Nephron (organoid): ENCODE measurements at regions not wholly inside any gene's neighbourhood (a gene's known extent, or its start where the extent isn't known, plus 50 kb on each side); places are given as distances from the start of the nearest gene placed in this dataset.

Experiments
- H3K27ac Mint-ChIP-seq, 3 experiments: 2 replicates each; pipeline ENCODE4 v1.8.0; 2020; ENCODE audit warnings: mixed read lengths in 3 of 3, mild to moderate bottlenecking in 2 of 3, moderate library complexity in 1 of 3
- H3K27me3 Mint-ChIP-seq: 2 replicates; pipeline ENCODE4 v1.8.0; 2021; ENCODE audit warnings: low read depth, mild to moderate bottlenecking, moderate library complexity, mixed read lengths
- H3K36me3 Mint-ChIP-seq: 2 replicates; pipeline ENCODE4 v1.8.0; 2020; ENCODE audit warnings: low read depth, mixed read lengths
- H3K4me1 Mint-ChIP-seq: 2 replicates; pipeline ENCODE4 v1.8.0; 2020; ENCODE audit warnings: mixed read lengths
- H3K4me3 Mint-ChIP-seq, 3 experiments: 2 replicates each; pipeline ENCODE4 v1.8.0; 2020; ENCODE audit warnings: mild to moderate bottlenecking in 3 of 3, mixed read lengths in 3 of 3, moderate library complexity in 2 of 3
- H3K9me3 Mint-ChIP-seq: 2 replicates; pipeline ENCODE4 v1.8.0; 2020; ENCODE audit warnings: mixed read lengths
- TF ChIP-seq, protein P1 (sequence below), 3 experiments: fragments of 200-600 bp; sonication (generic); IDR thresholded peaks; one replicate each; pipeline ENCODE4 v1.5.0; 2021; ENCODE audit warnings: antibody characterized with exemption in 3 of 3; ENCODE audit not compliant: unreplicated experiment in 3 of 3

DNA sequence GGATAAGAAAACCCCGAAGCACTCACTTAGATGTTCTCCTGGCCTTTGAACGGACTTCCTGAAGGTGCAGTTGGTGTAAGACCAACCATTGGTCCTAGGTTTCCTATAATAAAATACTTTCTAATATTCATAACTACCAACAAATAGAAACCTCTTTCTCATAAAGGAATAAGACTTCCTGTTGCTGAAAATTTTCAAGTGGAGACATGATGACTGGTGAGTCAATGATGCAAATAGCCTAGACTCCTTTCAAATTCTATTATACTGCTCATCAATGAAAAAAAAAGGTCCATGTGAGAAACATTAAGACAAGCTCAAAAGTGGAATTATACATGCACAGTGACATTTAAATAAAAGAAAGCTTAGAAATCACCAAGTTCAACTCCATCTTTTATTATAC is 862.8 kb downstream of the FAM181B start:
- no peaks in the 10 kb centered on the region for H3K9me3 Mint-ChIP-seq
- H3K4me1 Mint-ChIP-seq = peaks cover 5% of the 10 kb centered on the region

GRCh38 chr11:81870066-81870412 is 863.6 kb downstream of the FAM181B start:
- no peak overlapping the region for H3K27ac Mint-ChIP-seq
- no peak overlapping the region for H3K4me3 Mint-ChIP-seq
- no peaks in the 10 kb centered on the region for H3K36me3 Mint-ChIP-seq
- no peaks in the 10 kb centered on the region for H3K9me3 Mint-ChIP-seq
- TF ChIP-seq, protein P1, sequence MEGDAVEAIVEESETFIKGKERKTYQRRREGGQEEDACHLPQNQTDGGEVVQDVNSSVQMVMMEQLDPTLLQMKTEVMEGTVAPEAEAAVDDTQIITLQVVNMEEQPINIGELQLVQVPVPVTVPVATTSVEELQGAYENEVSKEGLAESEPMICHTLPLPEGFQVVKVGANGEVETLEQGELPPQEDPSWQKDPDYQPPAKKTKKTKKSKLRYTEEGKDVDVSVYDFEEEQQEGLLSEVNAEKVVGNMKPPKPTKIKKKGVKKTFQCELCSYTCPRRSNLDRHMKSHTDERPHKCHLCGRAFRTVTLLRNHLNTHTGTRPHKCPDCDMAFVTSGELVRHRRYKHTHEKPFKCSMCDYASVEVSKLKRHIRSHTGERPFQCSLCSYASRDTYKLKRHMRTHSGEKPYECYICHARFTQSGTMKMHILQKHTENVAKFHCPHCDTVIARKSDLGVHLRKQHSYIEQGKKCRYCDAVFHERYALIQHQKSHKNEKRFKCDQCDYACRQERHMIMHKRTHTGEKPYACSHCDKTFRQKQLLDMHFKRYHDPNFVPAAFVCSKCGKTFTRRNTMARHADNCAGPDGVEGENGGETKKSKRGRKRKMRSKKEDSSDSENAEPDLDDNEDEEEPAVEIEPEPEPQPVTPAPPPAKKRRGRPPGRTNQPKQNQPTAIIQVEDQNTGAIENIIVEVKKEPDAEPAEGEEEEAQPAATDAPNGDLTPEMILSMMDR (IDR thresholded peaks at IDR 0.05; ENCODE audit: unreplicated experiment in 3 of 3) = no peak
- no peaks in the 10 kb centered on the region for H3K27me3 Mint-ChIP-seq
- peaks cover under 1% of the 10 kb centered on the region for H3K4me1 Mint-ChIP-seq

More for the DNA sequence above, 862.8 kb downstream of the FAM181B start:
- Mint-ChIP-seq H3K36me3 (no peaks in the 10 kb centered on the region), H3K27me3 (no peaks in the 10 kb centered on the region), H3K27ac (no peak overlapping the region), H3K4me3 (no peak overlapping the region)
- TF ChIP-seq, protein P1 (IDR thresholded peaks at IDR 0.05; ENCODE audit: unreplicated experiment in 3 of 3) = no peak

- Mint-ChIP-seq H3K36me3 (no peaks in the 10 kb centered on the region), H3K4me3 (no peak overlapping the region), H3K27me3 (no peaks in the 10 kb centered on the region), H3K9me3 (no peaks in the 10 kb centered on the region), H3K27ac (no peak overlapping the region), H3K4me1 (no peaks in the 10 kb centered on the region)
- TF ChIP-seq, protein P1 (IDR thresholded peaks at IDR 0.05; ENCODE audit: unreplicated experiment in 3 of 3) = no peak
Measured at GRCh38 chr11:81869351-81870065, 864.2 kb downstream of the FAM181B start.

GRCh38 chr11:81866896-81867295 is 866.8 kb downstream of the FAM181B start:
- H3K9me3 Mint-ChIP-seq = no peaks in the 10 kb centered on the region
- TF ChIP-seq, protein P1 (IDR thresholded peaks at IDR 0.05; ENCODE audit: unreplicated experiment in 3 of 3) = no peak
- H3K27me3 Mint-ChIP-seq = peaks cover 4% of the 10 kb centered on the region
- H3K4me3 Mint-ChIP-seq = no peak overlapping the region
- H3K27ac Mint-ChIP-seq = no peak overlapping the region
- H3K4me1 Mint-ChIP-seq = no peaks in the 10 kb centered on the region
- no peaks in the 10 kb centered on the region for H3K36me3 Mint-ChIP-seq

- TF ChIP-seq, protein P1 (IDR thresholded peaks at IDR 0.05; ENCODE audit: unreplicated experiment in 3 of 3) = no peak
- peak overlapping the region in 2 of 3 experiments; percentile 32 to 65 for H3K27ac Mint-ChIP-seq
- H3K9me3 Mint-ChIP-seq = no peaks in the 10 kb centered on the region
- H3K4me1 Mint-ChIP-seq = peaks cover 20% of the 10 kb centered on the region
- no peak overlapping the region for H3K4me3 Mint-ChIP-seq
- no peaks in the 10 kb centered on the region for H3K27me3 Mint-ChIP-seq
- no peaks in the 10 kb centered on the region for H3K36me3 Mint-ChIP-seq
Measured at GRCh38 chr11:81857386-81857785, 876.3 kb downstream of the FAM181B start.

DNA sequence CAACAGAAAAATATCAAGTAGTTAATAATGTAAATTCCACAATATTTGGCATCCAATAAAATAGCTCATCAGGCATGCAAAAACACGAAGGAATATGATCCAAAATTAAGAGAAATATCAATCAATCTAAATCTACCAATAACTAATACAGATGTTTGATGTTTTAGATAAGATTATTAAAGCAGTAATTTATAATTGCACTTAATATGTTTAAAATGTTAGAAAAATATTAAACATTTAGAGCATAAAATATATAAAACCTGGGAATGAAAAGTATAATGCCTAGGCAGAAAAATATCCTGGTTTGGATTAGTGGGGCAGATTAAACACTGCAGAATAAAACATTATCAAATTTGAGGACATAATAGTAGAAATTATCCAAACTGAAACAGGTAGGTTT is 879.9 kb downstream of the FAM181B start:
- TF ChIP-seq, protein P1 (IDR thresholded peaks at IDR 0.05; ENCODE audit: unreplicated experiment in 3 of 3) = no peak
- no peaks in the 10 kb centered on the region for H3K36me3 Mint-ChIP-seq
- H3K4me3 Mint-ChIP-seq = no peak overlapping the region
- no peaks in the 10 kb centered on the region for H3K27me3 Mint-ChIP-seq
- H3K27ac Mint-ChIP-seq = no peak overlapping the region
- no peaks in the 10 kb centered on the region for H3K9me3 Mint-ChIP-seq
- peaks cover 29% of the 10 kb centered on the region for H3K4me1 Mint-ChIP-seq
